ENCODE measurements at regions not wholly inside any gene's neighbourhood (a gene's known extent, or its start where the extent isn't known, plus 50 kb on each side); places are given as distances from the start of the nearest gene placed in this dataset.

DNA sequence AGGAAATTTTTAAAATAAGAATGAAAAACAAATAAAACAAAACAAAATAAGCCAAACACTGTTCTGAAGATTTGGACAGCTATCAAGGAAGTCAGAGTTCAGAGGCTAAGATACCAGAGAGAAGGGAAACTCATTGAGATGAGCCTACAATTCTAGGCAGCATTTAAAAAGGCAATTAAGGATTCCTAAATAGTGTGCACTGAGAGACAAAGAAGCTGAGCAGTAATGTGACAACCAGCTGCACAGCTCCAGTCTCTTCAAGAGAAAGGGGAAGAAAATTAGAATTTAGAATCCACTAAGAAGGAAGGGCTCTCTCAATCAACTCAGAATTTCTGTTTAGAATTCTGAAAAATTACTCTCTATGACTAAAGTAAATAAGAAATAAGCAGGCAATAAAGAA is 246.7 kb upstream of the COX7C start:
- Histone ChIP-seq H3K27ac (ENCODE audit: poor library complexity, severe bottlenecking) (no peak overlapping the region), H3K27me3 (ENCODE audit: insufficient read depth, poor library complexity, severe bottlenecking) (peaks cover 9% of the 10 kb centered on the region), H3K36me3 (ENCODE audit: low read depth) (no peaks in the 10 kb centered on the region), H3K4me1 (ENCODE audit: insufficient read depth, poor library complexity, severe bottlenecking) (no peaks in the 10 kb centered on the region), H3K9me3 (ENCODE audit: severe bottlenecking) (no peaks in the 10 kb centered on the region), H3K4me3 (ENCODE audit: severe bottlenecking) (no peak overlapping the region)
- DNase-seq (ENCODE audit: low spot score): no peak
- no peak for ATAC-seq (ENCODE audit: low read depth)
- TF ChIP-seq, protein P1, sequence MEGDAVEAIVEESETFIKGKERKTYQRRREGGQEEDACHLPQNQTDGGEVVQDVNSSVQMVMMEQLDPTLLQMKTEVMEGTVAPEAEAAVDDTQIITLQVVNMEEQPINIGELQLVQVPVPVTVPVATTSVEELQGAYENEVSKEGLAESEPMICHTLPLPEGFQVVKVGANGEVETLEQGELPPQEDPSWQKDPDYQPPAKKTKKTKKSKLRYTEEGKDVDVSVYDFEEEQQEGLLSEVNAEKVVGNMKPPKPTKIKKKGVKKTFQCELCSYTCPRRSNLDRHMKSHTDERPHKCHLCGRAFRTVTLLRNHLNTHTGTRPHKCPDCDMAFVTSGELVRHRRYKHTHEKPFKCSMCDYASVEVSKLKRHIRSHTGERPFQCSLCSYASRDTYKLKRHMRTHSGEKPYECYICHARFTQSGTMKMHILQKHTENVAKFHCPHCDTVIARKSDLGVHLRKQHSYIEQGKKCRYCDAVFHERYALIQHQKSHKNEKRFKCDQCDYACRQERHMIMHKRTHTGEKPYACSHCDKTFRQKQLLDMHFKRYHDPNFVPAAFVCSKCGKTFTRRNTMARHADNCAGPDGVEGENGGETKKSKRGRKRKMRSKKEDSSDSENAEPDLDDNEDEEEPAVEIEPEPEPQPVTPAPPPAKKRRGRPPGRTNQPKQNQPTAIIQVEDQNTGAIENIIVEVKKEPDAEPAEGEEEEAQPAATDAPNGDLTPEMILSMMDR (IDR thresholded peaks at IDR 0.05; ENCODE audit: poor library complexity, severe bottlenecking): no peak

DNA sequence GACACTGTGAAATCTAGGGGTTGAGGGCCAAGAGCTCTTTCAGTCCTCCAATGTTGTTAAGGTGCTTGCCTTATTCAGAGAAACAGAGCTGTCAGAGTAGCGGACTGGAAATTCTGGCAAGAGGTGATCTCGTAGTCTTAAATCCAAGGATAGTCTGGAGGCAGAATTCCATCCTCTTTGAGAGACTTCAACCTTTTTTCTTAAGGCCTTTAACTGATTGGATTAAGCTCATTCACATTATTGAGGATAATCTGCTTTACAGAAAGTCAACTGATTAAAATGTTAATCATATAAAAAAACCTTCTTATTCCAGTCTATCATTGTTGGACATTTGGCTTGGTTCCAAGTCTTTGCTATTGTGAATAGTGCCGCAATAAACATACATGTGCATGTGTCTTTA is 243.1 kb upstream of the COX7C start:
- peaks cover 17% of the 10 kb centered on the region for H3K27me3 ChIP-seq (ENCODE audit: insufficient read depth, poor library complexity, severe bottlenecking)
- H3K4me1 ChIP-seq (ENCODE audit: insufficient read depth, poor library complexity, severe bottlenecking): no peaks in the 10 kb centered on the region
- no peak overlapping the region for H3K27ac ChIP-seq (ENCODE audit: poor library complexity, severe bottlenecking)
- TF ChIP-seq, protein P1 (IDR thresholded peaks at IDR 0.05; ENCODE audit: poor library complexity, severe bottlenecking): no peak
- ATAC-seq (ENCODE audit: low read depth) (no peak), DNase-seq (ENCODE audit: low spot score) (no peak)
- H3K36me3 ChIP-seq (ENCODE audit: low read depth): no peaks in the 10 kb centered on the region
- H3K9me3 ChIP-seq (ENCODE audit: severe bottlenecking): no peaks in the 10 kb centered on the region
- H3K4me3 ChIP-seq (ENCODE audit: severe bottlenecking): no peak overlapping the region

DNA sequence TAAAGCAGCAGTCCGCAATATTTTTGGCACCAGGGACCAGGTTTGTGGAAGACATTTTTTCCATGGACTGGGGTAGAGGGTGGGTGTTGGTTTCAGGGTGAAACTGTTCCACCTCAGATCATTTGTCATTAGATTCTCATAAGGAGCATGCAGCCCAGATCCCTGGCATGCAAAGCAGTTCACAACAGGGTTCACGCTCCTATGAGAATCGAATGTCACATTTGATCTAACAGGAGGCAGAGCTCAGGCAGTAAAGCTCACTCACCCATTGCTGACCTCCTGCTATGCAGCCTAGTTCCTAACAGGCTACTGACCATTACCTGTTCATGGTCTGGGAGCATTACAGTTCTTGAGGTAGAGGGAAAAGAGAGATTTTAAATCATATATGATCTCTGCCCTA is 241.5 kb upstream of the COX7C start:
- TF ChIP-seq, protein P1 (IDR thresholded peaks at IDR 0.05; ENCODE audit: poor library complexity, severe bottlenecking): no peak
- ATAC-seq (ENCODE audit: low read depth) (no peak), DNase-seq (ENCODE audit: low spot score) (no peak)
- Histone ChIP-seq H3K4me3 (ENCODE audit: severe bottlenecking) (no peak overlapping the region), H3K4me1 (ENCODE audit: insufficient read depth, poor library complexity, severe bottlenecking) (no peaks in the 10 kb centered on the region), H3K9me3 (ENCODE audit: severe bottlenecking) (no peaks in the 10 kb centered on the region), H3K27me3 (ENCODE audit: insufficient read depth, poor library complexity, severe bottlenecking) (peaks cover 16% of the 10 kb centered on the region), H3K27ac (ENCODE audit: poor library complexity, severe bottlenecking) (no peak overlapping the region), H3K36me3 (ENCODE audit: low read depth) (no peaks in the 10 kb centered on the region)

DNA sequence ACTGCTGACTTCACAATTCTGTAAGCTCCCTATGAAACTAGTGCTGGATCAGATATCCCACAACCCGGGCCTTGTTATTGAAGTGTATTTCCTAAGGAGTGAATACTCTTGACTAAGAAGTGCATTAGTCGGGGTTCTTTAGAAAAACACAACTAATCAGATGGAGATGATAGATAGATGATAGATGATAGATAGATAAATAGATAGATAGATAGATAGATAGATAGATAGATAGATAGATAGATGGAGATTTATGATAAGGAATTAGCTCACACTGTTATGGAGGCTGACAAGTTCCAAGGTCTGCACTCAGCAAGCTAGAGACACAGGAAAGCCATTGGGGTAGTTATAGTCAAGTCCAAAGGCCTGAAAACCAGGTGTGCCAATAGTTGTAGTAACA is 214.6 kb upstream of the COX7C start:
- H3K4me3 ChIP-seq (ENCODE audit: severe bottlenecking): no peak overlapping the region
- ATAC-seq (ENCODE audit: low read depth): no peak
- TF ChIP-seq, protein P1 (IDR thresholded peaks at IDR 0.05; ENCODE audit: poor library complexity, severe bottlenecking): no peak
- DNase-seq (ENCODE audit: low spot score): no peak
- no peaks in the 10 kb centered on the region for H3K9me3 ChIP-seq (ENCODE audit: severe bottlenecking)
- H3K36me3 ChIP-seq (ENCODE audit: low read depth): no peaks in the 10 kb centered on the region
- no peaks in the 10 kb centered on the region for H3K4me1 ChIP-seq (ENCODE audit: insufficient read depth, poor library complexity, severe bottlenecking)
- H3K27ac ChIP-seq (ENCODE audit: poor library complexity, severe bottlenecking): no peak overlapping the region
- H3K27me3 ChIP-seq (ENCODE audit: insufficient read depth, poor library complexity, severe bottlenecking): peaks cover 34% of the 10 kb centered on the region

DNA sequence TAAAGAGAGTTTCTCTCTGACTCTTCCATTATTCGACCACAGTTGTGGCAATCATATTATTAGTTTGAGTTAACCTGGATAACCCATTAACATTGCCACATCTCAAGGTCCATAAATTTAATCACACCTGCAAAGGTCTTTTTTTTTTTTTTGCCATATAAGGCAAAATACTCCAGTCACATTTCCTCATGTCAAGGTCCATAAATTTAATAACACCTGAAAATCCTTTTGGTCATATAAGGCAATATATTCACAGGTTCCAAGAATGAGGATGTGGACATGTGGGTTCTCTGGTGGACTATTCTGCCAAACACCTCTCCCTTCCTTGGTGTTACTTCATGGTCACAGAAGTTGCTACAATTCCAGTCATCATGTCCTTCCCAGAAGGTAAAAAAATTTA is 213.5 kb upstream of the COX7C start:
- TF ChIP-seq, protein P1 (IDR thresholded peaks at IDR 0.05; ENCODE audit: poor library complexity, severe bottlenecking): no peak
- DNase-seq (ENCODE audit: low spot score) (no peak), ATAC-seq (ENCODE audit: low read depth) (no peak)
- H3K27me3 ChIP-seq (ENCODE audit: insufficient read depth, poor library complexity, severe bottlenecking): peaks cover 32% of the 10 kb centered on the region
- no peak overlapping the region for H3K27ac ChIP-seq (ENCODE audit: poor library complexity, severe bottlenecking)
- H3K9me3 ChIP-seq (ENCODE audit: severe bottlenecking): no peaks in the 10 kb centered on the region
- no peaks in the 10 kb centered on the region for H3K36me3 ChIP-seq (ENCODE audit: low read depth)
- no peaks in the 10 kb centered on the region for H3K4me1 ChIP-seq (ENCODE audit: insufficient read depth, poor library complexity, severe bottlenecking)
- H3K4me3 ChIP-seq (ENCODE audit: severe bottlenecking): no peak overlapping the region

All from RWPE2 (cell line).